ENCODE measurements at regions not wholly inside any gene's neighbourhood (a gene's known extent, or its start where the extent isn't known, plus 50 kb on each side); places are given as distances from the start of the nearest gene placed in this dataset.

GRCh38 chr13:99665711-99666110 is 164.4 kb downstream of the TM9SF2 start (continued):
- no peak for TF ChIP-seq RELA (CRISPR knock-in tag; IDR thresholded peaks at IDR 0.05; ENCODE audit: borderline replicate concordance)
- TF ChIP-seq JUN (CRISPR knock-in tag; IDR thresholded peaks at IDR 0.05), result no peak
- no peak for TF ChIP-seq E2F5 (CRISPR knock-in tag; IDR thresholded peaks at IDR 0.05)
- TF ChIP-seq FOXP1 (CRISPR knock-in tag; IDR thresholded peaks at IDR 0.05; ENCODE audit: borderline replicate concordance), result no peak
- no peak for TF ChIP-seq MXD4 (CRISPR knock-in tag; IDR thresholded peaks at IDR 0.05; ENCODE audit: borderline replicate concordance)
- no peak for TF ChIP-seq ZNF219 (CRISPR knock-in tag; IDR thresholded peaks at IDR 0.05; ENCODE audit: borderline replicate concordance)
- TF ChIP-seq TEAD4 (CRISPR knock-in tag; IDR thresholded peaks at IDR 0.05), result no peak
- no peak for TF ChIP-seq FOXJ3 (CRISPR knock-in tag; IDR thresholded peaks at IDR 0.05; ENCODE audit: borderline replicate concordance)
- TF ChIP-seq JAZF1 (CRISPR knock-in tag; IDR thresholded peaks at IDR 0.05), result no peak

- ATAC-seq (no peak), DNase-seq (ENCODE audit: low spot score) (no peak)
- TF ChIP-seq ZBTB43 (CRISPR knock-in tag; IDR thresholded peaks at IDR 0.05) (no peak), E2F4 (CRISPR knock-in tag; IDR thresholded peaks at IDR 0.05; ENCODE audit: borderline replicate concordance, low read depth) (no peak), ZNF263 (CRISPR knock-in tag; IDR thresholded peaks at IDR 0.05; ENCODE audit: low read depth) (no peak), ARID4B (CRISPR knock-in tag; IDR thresholded peaks at IDR 0.05; ENCODE audit: borderline replicate concordance) (no peak), SP1 (CRISPR knock-in tag; conservative IDR thresholded peaks at IDR 0.05) (no peak), FOXP4 (CRISPR knock-in tag; IDR thresholded peaks at IDR 0.05) (no peak), ATF6 (CRISPR knock-in tag; IDR thresholded peaks at IDR 0.05) (no peak), STAT6 (CRISPR knock-in tag; conservative IDR thresholded peaks at IDR 0.05; ENCODE audit: low read depth) (no peak)
- H3K4me1 Mint-ChIP-seq, result peaks cover 69% of the 10 kb centered on the region
- ChIA-PET POLR2A (interaction anchor here (0.5 kb wide), 1 partner anchor 38 kb away, joined by 3 read pairs; no protein-coding TSS in a partner anchor), CTCF (interaction anchor here (1.3 kb wide), 1 partner anchor 63 kb away, joined by 4 read pairs; no protein-coding TSS in a partner anchor)
- no peaks in the 10 kb centered on the region for H3K36me3 Mint-ChIP-seq
- no peaks in the 10 kb centered on the region; the same call in 1 of the 2 replicates for H3K27me3 Mint-ChIP-seq (ENCODE audit: low read depth)
- no peak overlapping the region for H3K4me3 Mint-ChIP-seq
- H3K27ac Mint-ChIP-seq, result no peak overlapping the region
- no peaks in the 10 kb centered on the region for H3K9me3 Mint-ChIP-seq
Observed at GRCh38 chr13:99663908-99664307, 162.6 kb downstream of the TM9SF2 start.
